NCI-H510A treated with DMSO at 0.1 percent for 48 hours (cell line): ENCODE measurements at regions not wholly inside any gene's neighbourhood (a gene's known extent, or its start where the extent isn't known, plus 50 kb on each side); places are given as distances from the start of the nearest gene placed in this dataset.
"Not testable (repeated sequence)": the region's sequence is repeated elsewhere in the genome, so short reads cannot be mapped to it uniquely, and the experiment has no call there.

Experiments
- DNase-seq: peaks from one replicate; lab custom pipeline; 2025; lab: John Stamatoyannopoulos, UW

GRCh38 chr15:92763459-92763858 is 107.9 kb upstream of the FAM174B start:
- DNase-seq, result no peak

GRCh38 chr15:92768131-92768530 is 112.6 kb upstream of the FAM174B start:
- not testable (repeated sequence) for DNase-seq

- no peak for DNase-seq
These were observed 115.1 kb upstream of the FAM174B start for GRCh38 chr15:92770641-92771040.

- no peak for DNase-seq
These were observed 116.5 kb upstream of the FAM174B start for GRCh38 chr15:92772061-92772460.

- no peak for DNase-seq
These were observed 117.2 kb upstream of the FAM174B start for GRCh38 chr15:92772626-92773244.

- DNase-seq, result no peak
These were observed 117.8 kb upstream of the FAM174B start for GRCh38 chr15:92773340-92773739.

GRCh38 chr15:92779874-92780273 is 120.2 kb upstream of the CHD2 start:
- no peak for DNase-seq

- DNase-seq, result no peak
These were observed 119.3 kb upstream of the CHD2 start for GRCh38 chr15:92780843-92781242.

- no peak for DNase-seq
These were observed 118.1 kb upstream of the CHD2 start for GRCh38 chr15:92781925-92782453.

GRCh38 chr15:92787116-92787515 is 113.0 kb upstream of the CHD2 start:
- no peak for DNase-seq

GRCh38 chr15:92788196-92788595 is 111.9 kb upstream of the CHD2 start:
- no peak for DNase-seq

- DNase-seq, result not testable (repeated sequence)
These were observed 111.3 kb upstream of the CHD2 start for GRCh38 chr15:92788793-92789192.

- no peak for DNase-seq
These were observed 103.9 kb upstream of the CHD2 start for GRCh38 chr15:92796161-92796611.

- peak; percentile 94 for DNase-seq
These were observed 102.7 kb upstream of the CHD2 start for GRCh38 chr15:92797168-92798052.

GRCh38 chr15:92800013-92800412 is 100.1 kb upstream of the CHD2 start:
- DNase-seq, result no peak

- not testable (repeated sequence) for DNase-seq
These were observed 99.6 kb upstream of the CHD2 start for GRCh38 chr15:92800416-92801055.

GRCh38 chr15:92801056-92801773 is 98.9 kb upstream of the CHD2 start:
- DNase-seq, result not testable (repeated sequence)

- no peak for DNase-seq
These were observed 98.2 kb upstream of the CHD2 start for GRCh38 chr15:92801774-92802464.

- DNase-seq, result no peak
These were observed 96.6 kb upstream of the CHD2 start for GRCh38 chr15:92803536-92803851.

GRCh38 chr15:92803852-92804609 is 96.1 kb upstream of the CHD2 start:
- DNase-seq, result peak; percentile 95

GRCh38 chr15:92804610-92804936 is 95.6 kb upstream of the CHD2 start:
- DNase-seq, result not testable (repeated sequence)
